CD14-positive monocyte (primary cell): ENCODE measurements at regions not wholly inside any gene's neighbourhood (a gene's known extent, or its start where the extent isn't known, plus 50 kb on each side); places are given as distances from the start of the nearest gene placed in this dataset.

ENCODE experiments used
- DNase-seq, 3 donors: peaks; one replicate each; pipeline ENCODE4 v3.0.0-alpha.2; 2011 to 2022
- H2AFZ ChIP-seq: 2 replicates; pipeline ENCODE4 v1.6.0; 2012; ENCODE audit warnings: mild to moderate bottlenecking, low read depth, low read length, inconsistent platforms; ENCODE audit not compliant: insufficient read depth, poor library complexity, severe bottlenecking
- H3K27ac ChIP-seq, 2 donors: 1 replicate in 1 of 2; 2 replicates in 1 of 2; pipeline ENCODE4 v1.5.1; 2012 to 2013; ENCODE audit warnings: low read length in 2 of 2, control low read depth in 1 of 2, inconsistent platforms in 1 of 2, low read depth in 1 of 2, mild to moderate bottlenecking in 1 of 2
- H3K27me3 ChIP-seq, 2 donors: one replicate each; pipeline versions ENCODE4 v1.6.0 to v1.6.1; 2011 to 2013; ENCODE audit warnings: low read length in 2 of 2; ENCODE audit not compliant: control insufficient read depth in 2 of 2, insufficient read depth in 2 of 2
- H3K36me3 ChIP-seq, 2 donors: replicated peaks in 1 of 2; 1 replicate in 1 of 2; 2 replicates in 1 of 2; pipeline versions ENCODE4 v1.5.1 to v1.6.1; 2012 to 2013; ENCODE audit warnings: low read length in 2 of 2, control low read depth in 1 of 2, inconsistent platforms in 1 of 2, mild to moderate bottlenecking in 1 of 2; ENCODE audit not compliant: insufficient read depth in 2 of 2, control insufficient read depth in 1 of 2
- H3K4me1 ChIP-seq, 2 donors: 1 replicate in 1 of 2; 2 replicates in 1 of 2; pipeline versions ENCODE4 v1.5.1 to v1.6.1; 2012 to 2013; ENCODE audit warnings: low read length in 2 of 2, control low read depth in 1 of 2, inconsistent platforms in 1 of 2, mild to moderate bottlenecking in 1 of 2, moderate library complexity in 1 of 2; ENCODE audit not compliant: insufficient read depth in 2 of 2, control insufficient read depth in 1 of 2
- H3K4me2 ChIP-seq: replicated peaks from 2 replicates; pipeline ENCODE3; 2012; ENCODE audit warnings: low read length, moderate library complexity, mild to moderate bottlenecking; ENCODE audit not compliant: poor library complexity, severe bottlenecking; ENCODE audit errors: extremely low read depth
- H3K4me3 ChIP-seq, 3 experiments: fragments of 200-600 bp in 1 of 3; sonication (generic) in 1 of 3; replicated peaks in 1 of 3; 1 replicate in 2 of 3; 2 replicates in 1 of 3; pipeline ENCODE4 v1.5.1; 2011 to 2013; ENCODE audit warnings: low read length in 3 of 3, mild to moderate bottlenecking in 3 of 3, control low read depth in 2 of 3, low read depth in 2 of 3, inconsistent platforms in 1 of 3, moderate library complexity in 1 of 3
- H3K79me2 ChIP-seq: 2 replicates; pipeline ENCODE4 v1.6.0; 2012; ENCODE audit warnings: mild to moderate bottlenecking, control low read depth, inconsistent platforms, low read length, moderate library complexity; ENCODE audit not compliant: insufficient read depth
- H3K9ac ChIP-seq: 2 replicates; pipeline ENCODE4 v1.6.0; 2017; ENCODE audit warnings: low read length, mild to moderate bottlenecking; ENCODE audit not compliant: insufficient read depth, poor library complexity, severe bottlenecking
- H3K9me3 ChIP-seq, 2 donors: replicated peaks in 1 of 2; 1 replicate in 1 of 2; 2 replicates in 1 of 2; pipeline versions ENCODE4 v1.5.1 to v1.6.1; 2012 to 2013; ENCODE audit warnings: low read length in 2 of 2, control low read depth in 1 of 2; ENCODE audit not compliant: control insufficient read depth in 1 of 2, insufficient read depth in 1 of 2
- H4K20me1 ChIP-seq: 2 replicates; pipeline ENCODE4 v1.6.0; 2012; ENCODE audit warnings: mild to moderate bottlenecking, low read length, control low read depth, moderate library complexity; ENCODE audit not compliant: insufficient read depth
- H3K27ac Mint-ChIP-seq, 7 donors: one replicate each; pipeline ENCODE4 v1.8.0; 2020; ENCODE audit warnings: mild to moderate bottlenecking in 7 of 7, mixed read lengths in 7 of 7, moderate library complexity in 6 of 7, inconsistent platforms in 2 of 7
- H3K27me3 Mint-ChIP-seq, 3 donors: one replicate each; pipeline ENCODE4 v1.8.0; 2021 to 2022; ENCODE audit warnings: low read depth in 3 of 3, mild to moderate bottlenecking in 3 of 3, mixed read lengths in 3 of 3, moderate library complexity in 3 of 3, inconsistent platforms in 1 of 3
- H3K36me3 Mint-ChIP-seq, 2 donors: one replicate each; pipeline ENCODE4 v1.8.0; 2020; ENCODE audit warnings: mixed read lengths in 2 of 2, inconsistent platforms in 1 of 2, mild to moderate bottlenecking in 1 of 2
- H3K4me1 Mint-ChIP-seq: one replicate; pipeline ENCODE4 v1.8.0; 2020; ENCODE audit warnings: mild to moderate bottlenecking, mixed read lengths
- H3K4me3 Mint-ChIP-seq, 2 donors: one replicate each; pipeline ENCODE4 v1.8.0; 2020; ENCODE audit warnings: mild to moderate bottlenecking in 2 of 2, mixed read lengths in 2 of 2, moderate library complexity in 1 of 2
- H3K9me3 Mint-ChIP-seq, 7 donors: one replicate each; pipeline ENCODE4 v1.8.0; 2020 to 2022; ENCODE audit warnings: mixed read lengths in 7 of 7, mild to moderate bottlenecking in 6 of 7, moderate library complexity in 6 of 7, inconsistent platforms in 2 of 7
- CTCF ChIP-seq: fragments of 200-600 bp; IDR thresholded peaks from one replicate; pipeline ENCODE4 v1.8.0; 2022; ENCODE audit warnings: antibody characterized with exemption, mild to moderate bottlenecking
- WGBS: methylation state at CpG from one replicate; pipeline ENCODE4 v1.1.5; 2013; ENCODE audit warnings: missing lambda C conversion rate; ENCODE audit not compliant: insufficient coverage; 5-methylcytosine and 5-hydroxymethylcytosine counted together
- intact Hi-C, 2 donors: fragments of 100-400 bp; cut with micrococcal nuclease; formaldehyde crosslinking; loops; one replicate each; pipeline versions ENCODE4 v1.15.0 to v1.15.1; 2023

GRCh38 chr18:42360716-42361115, 405.7 kb downstream of the PIK3C3 start:
- no peak overlapping the region for H2AFZ ChIP-seq
- intact Hi-C loops = no loop called here

DNA sequence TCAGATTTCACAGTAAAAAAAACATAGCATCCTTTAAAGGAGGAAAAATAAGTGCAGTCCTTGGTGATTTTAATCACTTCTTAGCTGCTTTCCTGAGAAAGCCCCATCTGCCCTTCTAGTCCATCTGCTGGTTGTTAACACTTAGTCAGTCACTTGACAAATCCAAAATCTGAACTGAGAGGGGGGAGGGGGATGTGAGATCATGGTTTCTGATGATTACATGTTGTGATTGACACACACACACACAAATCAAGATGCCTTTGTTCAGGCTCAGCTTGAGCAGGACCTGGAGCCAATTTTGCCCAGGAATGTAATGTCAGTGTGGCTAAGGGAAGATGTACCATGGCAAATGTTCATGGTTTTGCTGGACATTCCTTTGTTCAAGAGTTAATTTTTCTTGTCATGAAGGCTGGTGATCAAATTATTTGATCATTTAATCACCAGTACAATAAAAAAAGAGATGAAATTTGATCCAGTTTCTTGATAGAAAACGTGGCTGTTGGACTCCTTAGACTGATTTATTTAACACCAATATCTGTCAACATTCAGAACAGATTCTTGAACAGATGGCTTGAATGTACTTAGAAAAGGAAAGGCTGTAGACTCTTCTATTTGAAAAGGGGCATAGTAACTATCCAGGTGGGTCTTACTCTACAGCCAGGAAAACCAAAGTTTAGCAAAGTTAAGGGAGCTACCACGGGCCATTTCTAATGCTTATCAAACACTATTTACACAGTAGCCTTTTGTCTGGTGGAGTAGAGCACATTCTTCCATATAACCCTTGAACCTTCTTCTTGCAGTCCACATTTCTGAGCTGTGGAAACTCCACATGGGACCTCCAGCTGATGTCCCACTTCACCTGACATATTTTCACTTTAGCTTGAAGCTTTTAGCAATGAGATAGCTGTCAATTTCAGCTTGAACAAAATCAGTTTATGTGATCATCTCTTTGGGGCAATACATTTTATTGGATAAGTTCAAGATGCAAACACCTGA, 408.7 kb downstream of the PIK3C3 start:
- intact Hi-C loops = no loop called here
- Histone ChIP-seq H3K4me2 (no peak overlapping the region), H2AFZ (no peak overlapping the region), H3K9ac (no peak overlapping the region), H3K79me2 (no peaks in the 10 kb centered on the region), H3K4me1 (no peaks in the 10 kb centered on the region), H3K27ac (no peak overlapping the region), H3K4me3 (no peak overlapping the region), H3K36me3 (no peaks in the 10 kb centered on the region), H4K20me1 (no peaks in the 10 kb centered on the region), H3K9me3 (no peaks in the 10 kb centered on the region), H3K27me3 (no peaks in the 10 kb centered on the region)
- DNase-seq = no peak
- Mint-ChIP-seq H3K27ac (no peak overlapping the region), H3K4me3 (no peak overlapping the region), H3K9me3 (peaks cover 0 to 4% (median 1%) of the 10 kb centered on the region in 7 donors), H3K4me1 (no peaks in the 10 kb centered on the region), H3K27me3 (peaks cover 0 to 2% (median 0%) of the 10 kb centered on the region in 3 donors), H3K36me3 (no peaks in the 10 kb centered on the region)
- 60% methylated on average over 1 of the region's 2 CpGs for WGBS
- TF ChIP-seq CTCF = no peak

More at GRCh38 chr18:42360716-42361115, 405.7 kb downstream of the PIK3C3 start:
- no peak overlapping the region for H3K27ac ChIP-seq
- H3K36me3 ChIP-seq = no peaks in the 10 kb centered on the region
- H3K27ac Mint-ChIP-seq = no peak overlapping the region
- no peak for TF ChIP-seq CTCF
- H3K9me3 Mint-ChIP-seq = peaks cover 0 to 4% (median 1%) of the 10 kb centered on the region in 7 donors
- peaks cover 0 to 4% (median 0%) of the 10 kb centered on the region in 3 donors for H3K27me3 Mint-ChIP-seq
- no peaks in the 10 kb centered on the region for H3K4me1 Mint-ChIP-seq
- H3K9ac ChIP-seq = no peak overlapping the region
- H3K36me3 Mint-ChIP-seq = no peaks in the 10 kb centered on the region
- H3K4me2 ChIP-seq = no peak overlapping the region
- H3K9me3 ChIP-seq = no peaks in the 10 kb centered on the region
- no peaks in the 10 kb centered on the region for H4K20me1 ChIP-seq
- no peaks in the 10 kb centered on the region for H3K79me2 ChIP-seq
- no peak overlapping the region for H3K4me3 Mint-ChIP-seq
- no peaks in the 10 kb centered on the region for H3K27me3 ChIP-seq
- no peaks in the 10 kb centered on the region for H3K4me1 ChIP-seq
- DNase-seq = no peak
- no peak overlapping the region for H3K4me3 ChIP-seq
